Neural cell (in vitro differentiated cells): ENCODE measurements at regions not wholly inside any gene's neighbourhood (a gene's known extent, or its start where the extent isn't known, plus 50 kb on each side); places are given as distances from the start of the nearest gene placed in this dataset.

Experiments
- CTCF ChIP-seq: fragments of 450-650 bp; IDR thresholded peaks from 2 replicates; pipeline ENCODE4 v1.5.1; 2014; ENCODE audit warnings: antibody characterized with exemption, mild to moderate bottlenecking, moderate library complexity; ENCODE audit not compliant: poor library complexity, severe bottlenecking
- EP300 ChIP-seq: fragments of 450-650 bp; conservative IDR thresholded peaks from 2 replicates; pipeline ENCODE4 v1.6.1; 2014; ENCODE audit warnings: antibody characterized with exemption, mild to moderate bottlenecking, moderate library complexity; ENCODE audit not compliant: poor library complexity, severe bottlenecking
- POLR2AphosphoS5 ChIP-seq: IDR thresholded peaks from 2 replicates; pipeline ENCODE4 v1.6.1; 2012
- SMC3 ChIP-seq: fragments of 450-650 bp; conservative IDR thresholded peaks from 2 replicates; pipeline ENCODE4 v1.6.1; 2014; ENCODE audit warnings: antibody characterized with exemption, mild to moderate bottlenecking, moderate library complexity; ENCODE audit not compliant: poor library complexity

GRCh38 chr9:80177949-80178480, 606.2 kb downstream of the TLE4 start:
- no peak for TF ChIP-seq SMC3
- TF ChIP-seq POLR2AphosphoS5 = no peak
- no peak for TF ChIP-seq EP300
- no peak for TF ChIP-seq CTCF
